ENCODE measurements at regions not wholly inside any gene's neighbourhood (a gene's known extent, or its start where the extent isn't known, plus 50 kb on each side); places are given as distances from the start of the nearest gene placed in this dataset.

- Histone ChIP-seq H3K4me3 (ENCODE audit: low read depth, low read length) (no peak overlapping the region), H3K79me1 (ENCODE audit: low read length) (no peaks in the 10 kb centered on the region), H4K8ac (ENCODE audit: low read depth, low read length) (no peak overlapping the region), H2BK5ac (ENCODE audit: low read depth, low read length, poor library complexity) (no peak overlapping the region), H3K4ac (ENCODE audit: low read depth, low read length) (no peak overlapping the region), H3K9ac (ENCODE audit: low read length) (no peak overlapping the region), H3K9me3 (ENCODE audit: insufficient read depth, low read depth, low read length) (peaks cover 7% of the 10 kb centered on the region), H2BK12ac (ENCODE audit: low read length) (no peak overlapping the region), H3K79me2 (ENCODE audit: control insufficient read depth, insufficient read depth, low read length, poor library complexity) (no peaks in the 10 kb centered on the region), H4K91ac (ENCODE audit: low read depth, low read length) (no peak overlapping the region), H2AFZ (ENCODE audit: insufficient read depth, low read length, poor library complexity) (no peak overlapping the region), H3K23ac (ENCODE audit: low read length) (no peak overlapping the region), H2BK120ac (ENCODE audit: insufficient read depth, low read length, poor library complexity) (no peak overlapping the region), H3K18ac (ENCODE audit: low read length) (no peak overlapping the region), H4K12ac (ENCODE audit: low read depth, low read length) (no peak overlapping the region), H3K27me3 (ENCODE audit: insufficient read depth, low read length) (no peaks in the 10 kb centered on the region), H3K36me3 (ENCODE audit: control insufficient read depth in 1 of 2, insufficient read depth in 2 of 2, low read length in 2 of 2) (no peaks in the 10 kb centered on the region), H3K27ac (ENCODE audit: low read depth, low read length) (no peak overlapping the region), H3K14ac (ENCODE audit: low read length) (no peak overlapping the region), H3K4me2 (ENCODE audit: low read length) (no peak overlapping the region), H3K4me1 (ENCODE audit: control insufficient read depth in 1 of 2, insufficient read depth in 2 of 2, low read length in 2 of 2) (no peaks in the 10 kb centered on the region), H2AK5ac (ENCODE audit: low read length) (no peak overlapping the region)
- DNase-seq: no peak
- no CpG with 5 or more reads among the region's 25 CpGs for WGBS (ENCODE audit: extremely low coverage, insufficient coverage, insufficient read length)
Measured at GRCh38 chr15:29490747-29491471, 221.3 kb upstream of the NSMCE3 start.

DNA sequence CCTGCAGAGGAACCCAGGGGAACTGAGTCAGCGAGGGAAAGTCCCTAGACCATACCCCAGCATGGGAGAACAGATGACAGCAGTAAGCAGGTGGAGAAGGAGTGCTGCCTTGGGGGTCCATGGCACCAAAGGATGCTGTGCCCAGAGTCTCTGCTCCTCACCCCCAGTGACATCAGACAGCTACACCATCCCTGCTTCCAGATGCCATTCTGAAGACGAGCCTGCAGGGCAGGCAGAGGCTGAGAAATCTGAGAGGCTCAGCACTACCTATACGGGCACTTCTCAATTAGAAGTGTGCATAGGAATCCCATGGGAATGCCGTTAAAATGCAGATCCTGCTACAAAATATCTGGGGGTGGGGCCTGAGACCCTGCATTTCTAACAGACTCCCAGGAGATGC, 211.3 kb upstream of the NSMCE3 start:
- H3K9ac ChIP-seq (ENCODE audit: low read length): no peak overlapping the region
- no peak overlapping the region for H2BK120ac ChIP-seq (ENCODE audit: insufficient read depth, low read length, poor library complexity)
- no peak overlapping the region for H4K12ac ChIP-seq (ENCODE audit: low read depth, low read length)
- WGBS (ENCODE audit: extremely low coverage, insufficient coverage, insufficient read length): no CpG with 5 or more reads among the region's 4 CpGs
- DNase-seq: no peak
- H3K79me2 ChIP-seq (ENCODE audit: control insufficient read depth, insufficient read depth, low read length, poor library complexity): no peaks in the 10 kb centered on the region
- H4K91ac ChIP-seq (ENCODE audit: low read depth, low read length): no peak overlapping the region
- no peak overlapping the region for H3K23ac ChIP-seq (ENCODE audit: low read length)
- no peaks in the 10 kb centered on the region for H3K79me1 ChIP-seq (ENCODE audit: low read length)
- no peak overlapping the region for H2AFZ ChIP-seq (ENCODE audit: insufficient read depth, low read length, poor library complexity)
- no peak overlapping the region for H2AK5ac ChIP-seq (ENCODE audit: low read length)
- no peak overlapping the region for H3K18ac ChIP-seq (ENCODE audit: low read length)
- H3K9me3 ChIP-seq (ENCODE audit: insufficient read depth, low read depth, low read length): no peaks in the 10 kb centered on the region
- no peak overlapping the region for H4K8ac ChIP-seq (ENCODE audit: low read depth, low read length)
- no peak overlapping the region for H2BK12ac ChIP-seq (ENCODE audit: low read length)
- no peaks in the 10 kb centered on the region for H3K27me3 ChIP-seq (ENCODE audit: insufficient read depth, low read length)
- no peak overlapping the region for H3K27ac ChIP-seq (ENCODE audit: low read depth, low read length)
- H3K4me3 ChIP-seq (ENCODE audit: low read depth, low read length): no peak overlapping the region
- H3K14ac ChIP-seq (ENCODE audit: low read length): no peak overlapping the region
- H3K4ac ChIP-seq (ENCODE audit: low read depth, low read length): no peak overlapping the region
- no peaks in the 10 kb centered on the region for H3K36me3 ChIP-seq (ENCODE audit: control insufficient read depth in 1 of 2, insufficient read depth in 2 of 2, low read length in 2 of 2)
- H3K4me2 ChIP-seq (ENCODE audit: low read length): no peak overlapping the region
- no peak overlapping the region for H2BK5ac ChIP-seq (ENCODE audit: low read depth, low read length, poor library complexity)
- H3K4me1 ChIP-seq (ENCODE audit: control insufficient read depth in 1 of 2, insufficient read depth in 2 of 2, low read length in 2 of 2): no peaks in the 10 kb centered on the region

DNA sequence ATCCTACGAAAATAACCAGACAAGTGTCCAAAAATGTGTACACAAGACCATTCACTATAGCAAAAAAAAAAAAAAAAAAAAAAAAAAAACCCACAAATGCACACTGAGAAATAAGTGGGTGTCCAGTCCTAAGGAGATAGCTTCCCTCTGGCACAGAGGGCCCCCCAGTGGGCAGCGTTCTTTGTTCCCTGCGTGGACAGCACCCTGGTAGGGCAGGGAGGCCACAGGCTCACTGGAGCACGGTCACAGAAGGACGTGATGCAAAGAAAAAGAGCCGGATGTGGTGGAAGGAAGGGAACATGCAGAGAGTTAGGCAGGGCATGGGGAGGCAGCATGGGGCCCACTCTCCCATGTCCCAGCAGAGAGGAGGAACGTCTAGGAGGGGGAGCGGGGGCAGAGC, 210.7 kb upstream of the NSMCE3 start:
- Histone ChIP-seq H3K79me2 (ENCODE audit: control insufficient read depth, insufficient read depth, low read length, poor library complexity) (no peaks in the 10 kb centered on the region), H3K23ac (ENCODE audit: low read length) (no peak overlapping the region), H3K4ac (ENCODE audit: low read depth, low read length) (no peak overlapping the region), H2AK5ac (ENCODE audit: low read length) (no peak overlapping the region), H3K79me1 (ENCODE audit: low read length) (no peaks in the 10 kb centered on the region), H3K9me3 (ENCODE audit: insufficient read depth, low read depth, low read length) (no peaks in the 10 kb centered on the region), H3K27me3 (ENCODE audit: insufficient read depth, low read length) (no peaks in the 10 kb centered on the region), H3K4me2 (ENCODE audit: low read length) (no peak overlapping the region), H4K12ac (ENCODE audit: low read depth, low read length) (no peak overlapping the region), H3K4me1 (ENCODE audit: control insufficient read depth in 1 of 2, insufficient read depth in 2 of 2, low read length in 2 of 2) (no peaks in the 10 kb centered on the region), H3K9ac (ENCODE audit: low read length) (no peak overlapping the region), H3K4me3 (ENCODE audit: low read depth, low read length) (no peak overlapping the region), H4K8ac (ENCODE audit: low read depth, low read length) (no peak overlapping the region), H3K14ac (ENCODE audit: low read length) (no peak overlapping the region), H2BK12ac (ENCODE audit: low read length) (no peak overlapping the region), H3K27ac (ENCODE audit: low read depth, low read length) (no peak overlapping the region), H4K91ac (ENCODE audit: low read depth, low read length) (no peak overlapping the region), H2BK120ac (ENCODE audit: insufficient read depth, low read length, poor library complexity) (no peak overlapping the region), H3K18ac (ENCODE audit: low read length) (no peak overlapping the region), H2BK5ac (ENCODE audit: low read depth, low read length, poor library complexity) (no peak overlapping the region), H2AFZ (ENCODE audit: insufficient read depth, low read length, poor library complexity) (no peak overlapping the region), H3K36me3 (ENCODE audit: control insufficient read depth in 1 of 2, insufficient read depth in 2 of 2, low read length in 2 of 2) (no peaks in the 10 kb centered on the region)
- no peak for DNase-seq
- no CpG with 5 or more reads among the region's 8 CpGs for WGBS (ENCODE audit: extremely low coverage, insufficient coverage, insufficient read length)

- H2BK12ac ChIP-seq (ENCODE audit: low read length): no peak overlapping the region
- no peak for DNase-seq
- no peak overlapping the region for H4K12ac ChIP-seq (ENCODE audit: low read depth, low read length)
- no peak overlapping the region for H3K27ac ChIP-seq (ENCODE audit: low read depth, low read length)
- H3K14ac ChIP-seq (ENCODE audit: low read length): no peak overlapping the region
- no peaks in the 10 kb centered on the region for H3K79me1 ChIP-seq (ENCODE audit: low read length)
- no peak overlapping the region for H2AK5ac ChIP-seq (ENCODE audit: low read length)
- no peak overlapping the region for H3K23ac ChIP-seq (ENCODE audit: low read length)
- no peaks in the 10 kb centered on the region for H3K4me1 ChIP-seq (ENCODE audit: control insufficient read depth in 1 of 2, insufficient read depth in 2 of 2, low read length in 2 of 2)
- no peak overlapping the region for H3K9ac ChIP-seq (ENCODE audit: low read length)
- no peak overlapping the region for H4K8ac ChIP-seq (ENCODE audit: low read depth, low read length)
- no peak overlapping the region for H3K4me2 ChIP-seq (ENCODE audit: low read length)
- H3K27me3 ChIP-seq (ENCODE audit: insufficient read depth, low read length): no peaks in the 10 kb centered on the region
- H3K18ac ChIP-seq (ENCODE audit: low read length): no peak overlapping the region
- H2BK5ac ChIP-seq (ENCODE audit: low read depth, low read length, poor library complexity): no peak overlapping the region
- H2BK120ac ChIP-seq (ENCODE audit: insufficient read depth, low read length, poor library complexity): no peak overlapping the region
- no peaks in the 10 kb centered on the region for H3K36me3 ChIP-seq (ENCODE audit: control insufficient read depth in 1 of 2, insufficient read depth in 2 of 2, low read length in 2 of 2)
- H4K91ac ChIP-seq (ENCODE audit: low read depth, low read length): no peak overlapping the region
- H3K4me3 ChIP-seq (ENCODE audit: low read depth, low read length): no peak overlapping the region
- H3K79me2 ChIP-seq (ENCODE audit: control insufficient read depth, insufficient read depth, low read length, poor library complexity): no peaks in the 10 kb centered on the region
- no peak overlapping the region for H2AFZ ChIP-seq (ENCODE audit: insufficient read depth, low read length, poor library complexity)
- H3K4ac ChIP-seq (ENCODE audit: low read depth, low read length): no peak overlapping the region
- no CpG with 5 or more reads among the region's 2 CpGs for WGBS (ENCODE audit: extremely low coverage, insufficient coverage, insufficient read length)
- no peaks in the 10 kb centered on the region for H3K9me3 ChIP-seq (ENCODE audit: insufficient read depth, low read depth, low read length)
Measured at GRCh38 chr15:29477256-29477655, 207.6 kb upstream of the NSMCE3 start.
